Endothelial cell of umbilical vein (primary cell): ENCODE measurements at regions not wholly inside any gene's neighbourhood (a gene's known extent, or its start where the extent isn't known, plus 50 kb on each side); places are given as distances from the start of the nearest gene placed in this dataset.

Experiments
- BruUV-seq: library from RNA; stranded (reverse); fragments of 400-500 nt; replicated peaks from 2 replicates; lab custom pipeline; 2021; lab: Mats Ljungman, UMichigan
- CTCF ChIA-PET: fragments of 300-600, 350-600 bp; sonication (Branson Sonifier 250); formaldehyde crosslinking; loops from one replicate; lab custom pipeline; 2021; ENCODE audit warnings: antibody characterized with exemption, inconsistent platforms; lab: Charles Lee
- POLR2A ChIA-PET: fragments of 300-600, 350-600 bp; sonication (Branson Sonifier 250); formaldehyde crosslinking; loops from one replicate; lab custom pipeline; 2021; ENCODE audit warnings: antibody characterized with exemption, inconsistent platforms; lab: Charles Lee
- DNase-seq: peaks from one replicate; pipeline ENCODE4 v3.0.0-alpha.2; 2011; ENCODE audit warnings: low read depth, low spot score
- FAIRE-seq: peaks from 2 replicates; lab custom pipeline; 2011; peaks lifted over from hg19 to GRCh38; lab: Jason Lieb, UNC
- H2AFZ ChIP-seq: 2 replicates; pipeline ENCODE4 v1.6.0; 2012; ENCODE audit warnings: low read depth, low read length, control low read depth, inconsistent platforms
- H3K27ac ChIP-seq: 2 replicates; pipeline ENCODE4 v1.5.1; 2011; ENCODE audit warnings: low read depth, mild to moderate bottlenecking, control low read depth, low read length, moderate library complexity; ENCODE audit not compliant: insufficient read depth
- H3K27me3 ChIP-seq, 2 experiments: 2 replicates each; pipeline versions ENCODE4 v1.6.0 to v1.6.1; 2011; ENCODE audit warnings: low read length in 2 of 2, mixed read lengths in 1 of 2; ENCODE audit not compliant: control insufficient read depth in 2 of 2, insufficient read depth in 2 of 2
- H3K36me3 ChIP-seq, 2 experiments: 2 replicates in 1 of 2; 3 replicates in 1 of 2; pipeline ENCODE4 v1.5.1; 2011; ENCODE audit warnings: low read length in 2 of 2, mild to moderate bottlenecking in 1 of 2, moderate library complexity in 1 of 2; ENCODE audit not compliant: control insufficient read depth in 2 of 2, insufficient read depth in 2 of 2; ENCODE audit errors: extremely low read depth in 1 of 2
- H3K4me1 ChIP-seq: 3 replicates; pipeline ENCODE4 v1.5.1; 2011; ENCODE audit warnings: mild to moderate bottlenecking, low read length; ENCODE audit not compliant: control insufficient read depth, insufficient read depth; ENCODE audit errors: extremely low read depth
- H3K4me2 ChIP-seq: 2 replicates; pipeline ENCODE4 v1.6.1; 2011; ENCODE audit warnings: low read length, control low read depth, mixed read lengths; ENCODE audit not compliant: insufficient read depth
- H3K4me3 ChIP-seq, 3 experiments: fragments of 200-600 bp in 1 of 3; sonication (generic), shearing (Covaris generic) in 1 of 3; replicated peaks in 1 of 3; 2 replicates each; pipeline ENCODE4 v1.5.1; 2011 to 2016; ENCODE audit warnings: control low read depth in 3 of 3, low read length in 3 of 3, mild to moderate bottlenecking in 2 of 3, inconsistent platforms in 1 of 3, low read depth in 1 of 3, moderate library complexity in 1 of 3; ENCODE audit not compliant: insufficient read depth in 1 of 3
- H3K79me2 ChIP-seq: 2 replicates; pipeline ENCODE4 v1.6.0; 2012; ENCODE audit warnings: low read length, inconsistent platforms; ENCODE audit not compliant: control insufficient read depth, insufficient read depth
- H3K9ac ChIP-seq: replicated peaks from 2 replicates; pipeline ENCODE3; 2011; ENCODE audit warnings: low read length, control low read depth; ENCODE audit not compliant: insufficient read depth; ENCODE audit errors: extremely low read depth
- H3K9me1 ChIP-seq: replicated peaks from 3 replicates; pipeline ENCODE4 v1.6.0; 2011; ENCODE audit warnings: mild to moderate bottlenecking, low read length; ENCODE audit not compliant: control insufficient read depth, insufficient read depth; ENCODE audit errors: extremely low read depth
- H3K9me3 ChIP-seq: replicated peaks from 2 replicates; pipeline ENCODE4 v1.5.1; 2012; ENCODE audit warnings: low read length, inconsistent platforms; ENCODE audit not compliant: control insufficient read depth, insufficient read depth
- H4K20me1 ChIP-seq: replicated peaks from 2 replicates; pipeline ENCODE3; 2011; ENCODE audit warnings: mild to moderate bottlenecking, low read length; ENCODE audit not compliant: control insufficient read depth, insufficient read depth; ENCODE audit errors: extremely low read depth
- CTCF ChIP-seq, 2 donors: IDR thresholded peaks; 1 replicate in 1 of 2; 2 replicates in 1 of 2; pipeline ENCODE4 v1.5.1; 2011; ENCODE audit warnings: low read length in 2 of 2, mild to moderate bottlenecking in 2 of 2, moderate library complexity in 2 of 2, control low read depth in 1 of 2, inconsistent platforms in 1 of 2, low read depth in 1 of 2; ENCODE audit not compliant: insufficient read depth in 1 of 2; ENCODE audit errors: extremely low read depth in 1 of 2
- EZH2 ChIP-seq: IDR thresholded peaks from 2 replicates; pipeline ENCODE4 v1.6.1; 2012; ENCODE audit warnings: borderline replicate concordance, low read depth, mild to moderate bottlenecking, moderate library complexity, low read length, inconsistent platforms; ENCODE audit not compliant: severe bottlenecking
- FOS ChIP-seq: IDR thresholded peaks from 2 replicates; pipeline ENCODE4 v1.6.1; 2011; ENCODE audit warnings: mild to moderate bottlenecking, low read length, moderate library complexity, borderline replicate concordance; ENCODE audit not compliant: insufficient read depth
- GATA2 ChIP-seq: IDR thresholded peaks from 2 replicates; pipeline ENCODE4 v1.7.0; 2011; ENCODE audit warnings: low read depth, mild to moderate bottlenecking, moderate library complexity, mixed read lengths, low read length; ENCODE audit not compliant: insufficient read length, insufficient read depth
- JUN ChIP-seq: IDR thresholded peaks from 2 replicates; pipeline ENCODE4 v1.6.1; 2011; ENCODE audit warnings: borderline replicate concordance, low read depth; ENCODE audit not compliant: insufficient read length, insufficient read depth
- MYC ChIP-seq: IDR thresholded peaks from one replicate; pipeline ENCODE4 v1.6.1; 2011; ENCODE audit warnings: mild to moderate bottlenecking, low read depth, low read length
- POLR2A ChIP-seq: IDR thresholded peaks from 2 replicates; pipeline ENCODE4 v1.6.1; 2012; ENCODE audit warnings: low read depth, mild to moderate bottlenecking, control low read depth, low read length
- POLR2AphosphoS5 ChIP-seq: IDR thresholded peaks from 2 replicates; pipeline ENCODE4 v1.6.1; 2012; ENCODE audit warnings: low read depth, mild to moderate bottlenecking, control low read depth, low read length, moderate library complexity; ENCODE audit not compliant: insufficient read depth
- dilution Hi-C: fragments of 300-500 bp; cut with MboI; formaldehyde crosslinking; loops from one replicate; pipeline ENCODE4 v1.15.0; 2019; ENCODE audit warnings: low sequenced_read_pairs; ENCODE audit not compliant: extremely low pct_ligation_motif_present
- intact Hi-C: fragments of 100-400 bp; cut with micrococcal nuclease; formaldehyde crosslinking; loops from one replicate; pipeline ENCODE4 v1.10.0; 2022
- TF ChIP-seq, protein P1 (sequence below): IDR thresholded peaks from 2 replicates; pipeline ENCODE4 v1.6.1; 2011; ENCODE audit not compliant: insufficient read depth, insufficient read length

GRCh38 chr19:31991984-31992655, 353.3 kb upstream of the ZNF507 start:
- FAIRE-seq (no peak), DNase-seq (no peak)
- Histone ChIP-seq H3K9ac (no peak overlapping the region), H3K9me1 (no peaks in the 10 kb centered on the region), H3K4me1 (no peaks in the 10 kb centered on the region), H3K9me3 (peaks cover 2% of the 10 kb centered on the region), H3K4me3 (no peak overlapping the region), H2AFZ (no peak overlapping the region), H3K27me3 (no peaks in the 10 kb centered on the region), H3K36me3 (no peaks in the 10 kb centered on the region), H3K4me2 (no peak overlapping the region), H3K79me2 (no peaks in the 10 kb centered on the region), H4K20me1 (no peaks in the 10 kb centered on the region), H3K27ac (no peak overlapping the region)
- POLR2A ChIA-PET: no interaction called here
- BruUV-seq: no TSS peak
- dilution Hi-C loops (no loop called here), intact Hi-C loops (no loop called here)
- no peak for TF ChIP-seq CTCF (IDR thresholded peaks at IDR 0.05; ENCODE audit: extremely low read depth in 1 of 2, insufficient read depth in 1 of 2, low read depth in 1 of 2, low read length in 2 of 2)
- no peak for TF ChIP-seq POLR2A
- TF ChIP-seq EZH2: no peak
- CTCF ChIA-PET: no interaction called here

DNA sequence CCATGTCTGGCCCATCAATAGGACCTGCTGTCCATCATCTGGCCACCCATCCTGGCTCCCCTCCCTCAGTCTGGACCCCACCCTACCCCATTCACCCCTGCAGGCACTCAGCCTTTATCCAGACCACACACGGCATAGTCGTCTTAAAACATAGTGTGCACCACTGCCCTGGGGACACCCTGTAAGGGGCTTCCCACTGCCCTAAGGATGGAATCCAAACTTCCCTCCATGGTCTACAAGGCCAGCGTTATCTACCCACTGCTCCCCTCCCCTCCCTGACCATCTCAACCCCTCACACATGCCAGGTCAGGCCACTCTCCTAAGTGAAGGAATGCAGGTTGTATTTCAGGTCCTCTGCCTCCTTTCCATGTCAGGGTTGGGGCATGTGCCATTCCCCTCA, 352.7 kb upstream of the ZNF507 start:
- H4K20me1 ChIP-seq: no peaks in the 10 kb centered on the region
- H3K4me3 ChIP-seq: no peak overlapping the region
- no peaks in the 10 kb centered on the region for H3K4me1 ChIP-seq
- no TSS peak for BruUV-seq
- ChIA-PET CTCF (no interaction called here), POLR2A (no interaction called here)
- no peaks in the 10 kb centered on the region for H3K9me1 ChIP-seq
- no peak for FAIRE-seq
- intact Hi-C loops: no loop called here
- no peak overlapping the region for H3K27ac ChIP-seq
- no peaks in the 10 kb centered on the region for H3K36me3 ChIP-seq
- no peaks in the 10 kb centered on the region for H3K27me3 ChIP-seq
- H3K9ac ChIP-seq: no peak overlapping the region
- dilution Hi-C loops: no loop called here
- H3K4me2 ChIP-seq: no peak overlapping the region
- H2AFZ ChIP-seq: no peak overlapping the region
- H3K79me2 ChIP-seq: no peaks in the 10 kb centered on the region
- H3K9me3 ChIP-seq: peaks cover 2% of the 10 kb centered on the region
- DNase-seq: no peak
- TF ChIP-seq MYC (no peak), GATA2 (no peak), FOS (no peak), JUN (no peak), POLR2AphosphoS5 (no peak), EZH2 (no peak), POLR2A (no peak), CTCF (IDR thresholded peaks at IDR 0.05; ENCODE audit: extremely low read depth in 1 of 2, insufficient read depth in 1 of 2, low read depth in 1 of 2, low read length in 2 of 2) (no peak)
- TF ChIP-seq, protein P1, sequence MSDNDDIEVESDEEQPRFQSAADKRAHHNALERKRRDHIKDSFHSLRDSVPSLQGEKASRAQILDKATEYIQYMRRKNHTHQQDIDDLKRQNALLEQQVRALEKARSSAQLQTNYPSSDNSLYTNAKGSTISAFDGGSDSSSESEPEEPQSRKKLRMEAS: no peak
